HG03354 (cell line): ENCODE measurements at regions not wholly inside any gene's neighbourhood (a gene's known extent, or its start where the extent isn't known, plus 50 kb on each side); places are given as distances from the start of the nearest gene placed in this dataset.

ENCODE experiments used
- ATAC-seq: cut with Tn5 transposase; IDR thresholded peaks from one replicate; pipeline ENCODE4 v1.9.1; 2021; ENCODE audit warnings: mild to moderate bottlenecking; ENCODE audit not compliant: unreplicated experiment, poor library complexity, severe bottlenecking

DNA sequence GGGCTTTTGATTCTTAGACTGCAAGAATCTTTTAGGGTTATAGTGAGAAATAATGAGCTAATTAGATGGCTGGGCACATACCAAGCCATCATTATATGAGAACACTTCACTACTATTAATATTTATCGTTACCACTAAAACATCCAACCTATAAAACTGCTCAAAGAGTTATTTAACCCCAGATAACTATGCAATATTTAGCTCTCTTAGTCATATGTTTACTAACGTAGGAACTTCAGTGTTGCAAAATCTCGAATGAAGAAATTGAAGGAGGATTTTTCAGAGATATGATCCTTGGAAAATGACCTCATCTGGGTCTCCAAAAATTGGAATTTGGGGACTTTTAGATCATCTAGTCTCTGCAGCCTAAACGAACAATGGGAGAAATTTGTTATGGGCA lies 265.0 kb upstream of the RPS6KA3 start:
- no peak for ATAC-seq

GRCh38 chrX:20530406-20530921 lies 263.8 kb upstream of the RPS6KA3 start:
- ATAC-seq: peak; percentile 73

DNA sequence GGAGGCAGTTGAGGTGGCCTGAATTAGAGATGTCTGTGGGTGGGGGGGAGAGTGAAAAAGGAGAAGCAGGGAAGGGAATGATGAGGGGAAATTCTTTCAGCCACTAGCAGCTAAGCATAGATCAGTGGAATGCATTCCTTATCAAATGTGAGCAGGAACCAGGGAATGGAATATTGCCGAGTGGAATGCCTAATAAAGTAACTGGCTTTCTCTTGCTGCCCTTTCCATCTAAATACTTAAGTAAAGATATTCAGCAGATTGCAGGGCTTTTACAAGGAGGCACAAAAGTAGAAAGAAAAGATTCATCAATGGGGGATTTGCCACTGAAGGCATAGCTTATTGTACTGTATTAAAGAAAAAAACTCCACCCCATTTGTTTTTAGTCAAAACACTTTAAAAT lies 263.0 kb upstream of the RPS6KA3 start:
- ATAC-seq: no peak

- ATAC-seq: no peak
Observed at GRCh38 chrX:20529301-20529700, 262.6 kb upstream of the RPS6KA3 start.

DNA sequence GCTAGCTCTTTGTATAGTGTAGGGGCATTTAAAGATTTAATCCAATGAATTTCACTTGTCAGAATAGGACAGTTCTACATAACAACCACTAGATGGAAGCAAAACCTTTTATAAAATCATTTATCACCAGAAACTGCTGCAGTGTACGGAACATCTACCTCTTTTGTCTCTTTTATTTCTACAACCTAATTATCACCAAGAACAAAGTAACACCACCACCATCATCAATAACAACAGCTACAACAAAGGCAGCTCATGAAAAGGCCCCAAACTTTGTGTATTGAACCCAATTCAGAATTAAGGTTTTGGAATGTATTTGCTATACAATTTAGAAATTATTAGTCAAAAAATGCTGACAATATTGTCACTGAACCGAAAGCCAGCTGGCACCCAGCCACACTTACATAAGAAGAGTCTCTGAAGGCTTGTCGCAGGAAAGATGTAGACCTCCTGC lies 260.9 kb upstream of the RPS6KA3 start:
- ATAC-seq: peak; percentile 66

- ATAC-seq: no peak
Observed at GRCh38 chrX:20527041-20527440, 260.3 kb upstream of the RPS6KA3 start.

DNA sequence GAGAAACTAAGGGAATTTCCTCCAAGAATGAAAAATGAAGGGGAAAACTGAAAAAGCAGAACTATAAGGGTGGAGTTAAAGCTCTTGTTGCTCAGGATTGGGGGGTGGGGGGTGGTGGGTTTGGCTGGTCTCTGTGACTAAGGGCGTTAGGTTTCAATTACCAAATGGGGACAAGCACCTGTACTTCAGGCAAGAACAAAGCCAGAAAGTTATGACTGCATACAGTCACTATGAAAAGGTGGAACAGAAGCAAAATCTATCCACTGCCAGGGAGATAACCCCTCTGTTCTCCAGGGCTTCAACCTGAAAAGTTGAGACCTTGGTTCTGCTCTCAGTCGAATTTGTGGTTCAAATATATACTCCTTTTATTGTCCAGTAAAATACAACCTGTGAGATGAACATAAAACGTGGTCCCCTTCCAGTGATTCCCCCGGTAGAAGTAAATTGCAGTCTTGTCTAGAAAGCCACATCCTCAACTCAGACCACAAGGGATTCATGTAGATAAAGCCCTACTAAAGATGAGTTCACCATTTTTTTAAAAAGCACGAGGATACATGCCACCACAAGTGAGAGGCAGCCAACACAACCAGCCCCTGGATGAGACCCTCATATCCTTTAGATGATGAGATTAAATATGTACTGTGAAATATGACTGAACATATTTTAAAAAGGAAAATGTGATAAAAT lies 257.1 kb upstream of the RPS6KA3 start:
- ATAC-seq: no peak

DNA sequence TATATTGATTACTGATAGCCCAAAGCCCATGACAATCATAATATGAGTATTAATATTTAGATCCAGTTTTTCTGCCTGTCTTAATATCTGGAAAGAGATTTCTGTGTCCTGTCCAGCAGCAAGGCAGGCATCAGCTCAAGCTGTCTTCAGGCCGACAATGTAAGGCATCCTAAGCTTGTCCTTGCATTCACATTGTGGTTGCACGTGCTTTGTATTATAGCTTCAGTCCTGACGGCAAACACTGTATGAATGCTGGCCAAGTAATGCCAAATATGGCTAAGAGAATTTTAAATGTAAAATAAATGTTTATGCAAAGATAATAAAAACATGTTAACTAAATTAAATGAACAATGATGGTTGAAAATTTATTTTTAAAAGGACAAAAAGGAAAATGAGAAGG lies 255.7 kb upstream of the RPS6KA3 start:
- no peak for ATAC-seq

DNA sequence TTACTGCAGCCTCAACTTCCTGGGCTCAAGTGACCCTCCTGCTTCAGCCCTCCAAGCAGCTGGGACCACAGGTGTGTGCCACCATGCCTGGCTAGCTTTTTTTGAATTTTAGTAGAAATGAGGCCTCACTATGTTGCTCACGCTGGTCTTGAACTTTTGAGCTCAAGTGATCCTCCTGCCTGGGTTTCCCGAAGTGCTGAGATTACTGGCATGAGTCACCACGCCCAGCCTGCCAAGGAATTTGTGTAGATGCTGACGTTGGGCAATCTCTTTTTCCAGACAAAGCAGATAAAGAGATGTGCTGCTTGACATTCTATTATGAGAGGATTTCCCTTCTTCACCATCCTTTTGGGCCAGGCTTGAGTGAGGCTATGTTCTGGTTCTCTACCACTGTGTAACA lies 254.5 kb upstream of the RPS6KA3 start:
- no peak for ATAC-seq

- no peak for ATAC-seq
Observed at GRCh38 chrX:20519826-20520225, 253.1 kb upstream of the RPS6KA3 start.

- ATAC-seq: no peak
Observed at GRCh38 chrX:20519146-20519545, 252.4 kb upstream of the RPS6KA3 start.

- ATAC-seq: no peak
Observed at GRCh38 chrX:20517565-20517964, 250.9 kb upstream of the RPS6KA3 start.

GRCh38 chrX:20515841-20516461 lies 249.2 kb upstream of the RPS6KA3 start:
- peak; percentile 99 for ATAC-seq

GRCh38 chrX:20514358-20514757 lies 247.6 kb upstream of the RPS6KA3 start:
- no peak for ATAC-seq

- no peak for ATAC-seq
Observed at GRCh38 chrX:20513185-20513584, 246.5 kb upstream of the RPS6KA3 start.

GRCh38 chrX:20511792-20512191 lies 245.1 kb upstream of the RPS6KA3 start:
- ATAC-seq: no peak

GRCh38 chrX:20507901-20508620 lies 241.4 kb upstream of the RPS6KA3 start:
- no peak for ATAC-seq

- no peak for ATAC-seq
Observed at GRCh38 chrX:20506739-20507138, 240.0 kb upstream of the RPS6KA3 start.

GRCh38 chrX:20500949-20501348 lies 234.2 kb upstream of the RPS6KA3 start:
- no peak for ATAC-seq

DNA sequence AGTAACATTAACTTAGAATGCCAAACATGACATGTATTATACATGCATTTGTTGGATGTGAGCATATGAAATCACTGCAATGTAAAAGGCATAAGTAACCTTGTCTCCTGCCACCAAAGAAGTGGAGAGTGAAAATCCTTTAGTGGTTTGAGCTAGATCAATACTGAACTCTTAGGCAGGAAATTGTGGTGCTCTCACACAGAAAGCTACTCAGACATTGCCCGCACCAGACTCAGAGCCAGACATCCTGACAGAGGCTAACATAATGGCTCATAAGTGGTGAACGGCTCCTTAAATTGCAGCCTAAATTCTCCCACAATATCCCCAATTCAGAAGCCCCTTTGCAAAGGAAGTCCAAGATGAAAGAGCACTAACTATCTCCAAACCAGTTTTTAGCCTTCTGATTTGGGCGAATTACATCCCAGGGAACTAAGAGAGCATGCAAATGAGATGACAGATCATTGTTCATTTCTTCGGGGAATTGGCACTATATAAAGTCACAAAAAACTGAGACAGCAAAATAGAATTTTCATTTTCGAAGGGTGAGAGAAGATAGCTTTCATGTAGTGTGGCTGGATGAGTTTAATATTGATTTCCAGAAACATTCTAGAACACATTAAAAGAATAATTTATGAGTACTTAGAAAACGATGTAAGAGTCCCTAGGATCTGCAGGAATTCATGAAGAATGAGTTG lies 233.6 kb upstream of the RPS6KA3 start:
- peak; percentile 77 for ATAC-seq
